ENCODE measurements at regions not wholly inside any gene's neighbourhood (a gene's known extent, or its start where the extent isn't known, plus 50 kb on each side); places are given as distances from the start of the nearest gene placed in this dataset.

- H3K4me3 ChIP-seq (ENCODE audit: low read length): no peak overlapping the region
- Mint-ChIP-seq H3K27me3 (ENCODE audit: insufficient read depth) (peaks cover 10% of the 10 kb centered on the region), H3K9me3 (no peaks in the 10 kb centered on the region), H3K4me3 (no peak overlapping the region), H3K27ac (no peak overlapping the region), H3K4me1 (no peaks in the 10 kb centered on the region), H3K36me3 (ENCODE audit: low read depth) (no peaks in the 10 kb centered on the region)
- no peak for TF ChIP-seq CTCF (conservative IDR thresholded peaks at IDR 0.05)
- H3K27me3 ChIP-seq (ENCODE audit: control insufficient read depth, insufficient read depth, low read length, poor library complexity, severe bottlenecking): peaks cover 60% of the 10 kb centered on the region
- DNase-seq: no peak
- no peaks in the 10 kb centered on the region for H3K36me3 ChIP-seq (ENCODE audit: control insufficient read depth, insufficient read depth, low read length)
- WGBS, 2 experiments (ENCODE audit: insufficient coverage in 1 of 2, insufficient read length in 1 of 2): 96 to 97% methylated on average over 5 to 6 of the region's 6 CpGs
- H3K9ac ChIP-seq (ENCODE audit: extremely low read depth, low read length, poor library complexity, severe bottlenecking): no peak overlapping the region
- no peaks in the 10 kb centered on the region for H3K9me3 ChIP-seq (ENCODE audit: control insufficient read depth, low read length)
- no peak overlapping the region for H3K27ac ChIP-seq (ENCODE audit: low read depth, low read length)
- H3K4me1 ChIP-seq (ENCODE audit: control insufficient read depth, insufficient read depth, low read length): no peaks in the 10 kb centered on the region
Measured at GRCh38 chr6:71082033-71082650, 125.3 kb upstream of the B3GAT2 start.

- Histone ChIP-seq H3K9ac (ENCODE audit: extremely low read depth, low read length, poor library complexity, severe bottlenecking) (no peak overlapping the region), H3K36me3 (ENCODE audit: control insufficient read depth, insufficient read depth, low read length) (no peaks in the 10 kb centered on the region), H3K27me3 (ENCODE audit: control insufficient read depth, insufficient read depth, low read length, poor library complexity, severe bottlenecking) (peaks cover 58% of the 10 kb centered on the region), H3K27ac (ENCODE audit: low read depth, low read length) (no peak overlapping the region), H3K9me3 (ENCODE audit: control insufficient read depth, low read length) (no peaks in the 10 kb centered on the region), H3K4me3 (ENCODE audit: low read length) (no peak overlapping the region), H3K4me1 (ENCODE audit: control insufficient read depth, insufficient read depth, low read length) (no peaks in the 10 kb centered on the region)
- DNase-seq: no peak
- H3K27me3 Mint-ChIP-seq (ENCODE audit: insufficient read depth): peaks cover 9% of the 10 kb centered on the region
- no peak overlapping the region for H3K27ac Mint-ChIP-seq
- H3K36me3 Mint-ChIP-seq (ENCODE audit: low read depth): no peaks in the 10 kb centered on the region
- H3K4me3 Mint-ChIP-seq: no peak overlapping the region
- no peak for TF ChIP-seq CTCF (conservative IDR thresholded peaks at IDR 0.05)
- whole genome bisulfite sequencing, 2 experiments (ENCODE audit: insufficient coverage in 1 of 2, insufficient read length in 1 of 2): 81 to 89% methylated on average over 3 to 6 of the region's 6 CpGs
- H3K9me3 Mint-ChIP-seq: no peaks in the 10 kb centered on the region
- H3K4me1 Mint-ChIP-seq: no peaks in the 10 kb centered on the region
Measured at GRCh38 chr6:71083308-71083820, 126.5 kb upstream of the B3GAT2 start.

- H3K9ac ChIP-seq (ENCODE audit: extremely low read depth, low read length, poor library complexity, severe bottlenecking): no peak overlapping the region
- no peaks in the 10 kb centered on the region for H3K36me3 ChIP-seq (ENCODE audit: control insufficient read depth, insufficient read depth, low read length)
- no peaks in the 10 kb centered on the region for H3K36me3 Mint-ChIP-seq (ENCODE audit: low read depth)
- H3K4me3 ChIP-seq (ENCODE audit: low read length): no peak overlapping the region
- H3K4me1 Mint-ChIP-seq: no peaks in the 10 kb centered on the region
- 97 to 100% methylated on average over 1 to 3 of the region's 3 CpGs for WGBS, 2 experiments (ENCODE audit: insufficient coverage in 1 of 2, insufficient read length in 1 of 2)
- no peak overlapping the region for H3K27ac Mint-ChIP-seq
- H3K27me3 Mint-ChIP-seq (ENCODE audit: insufficient read depth): peaks cover 9% of the 10 kb centered on the region
- no peaks in the 10 kb centered on the region for H3K9me3 Mint-ChIP-seq
- H3K4me3 Mint-ChIP-seq: no peak overlapping the region
- no peaks in the 10 kb centered on the region for H3K4me1 ChIP-seq (ENCODE audit: control insufficient read depth, insufficient read depth, low read length)
- no peak for DNase-seq
- peaks cover 73% of the 10 kb centered on the region for H3K27me3 ChIP-seq (ENCODE audit: control insufficient read depth, insufficient read depth, low read length, poor library complexity, severe bottlenecking)
- TF ChIP-seq CTCF (conservative IDR thresholded peaks at IDR 0.05): no peak
- H3K27ac ChIP-seq (ENCODE audit: low read depth, low read length): no peak overlapping the region
- peaks cover 11% of the 10 kb centered on the region for H3K9me3 ChIP-seq (ENCODE audit: control insufficient read depth, low read length)
Measured at GRCh38 chr6:71088166-71088565, 131.3 kb upstream of the B3GAT2 start.

Measured in endodermal cell (in vitro differentiated cells).